ENCODE measurements at regions not wholly inside any gene's neighbourhood (a gene's known extent, or its start where the extent isn't known, plus 50 kb on each side); places are given as distances from the start of the nearest gene placed in this dataset.
A peak's percentile ranks its signal among the peaks of the same experiment; 100 is the strongest.

GRCh38 chr7:16084875-16085274, 336.5 kb downstream of the CRPPA start:
- DNase-seq: no peak

- DNase-seq: no peak
Measured at GRCh38 chr7:16084370-16084769, 337.0 kb downstream of the CRPPA start.

DNA sequence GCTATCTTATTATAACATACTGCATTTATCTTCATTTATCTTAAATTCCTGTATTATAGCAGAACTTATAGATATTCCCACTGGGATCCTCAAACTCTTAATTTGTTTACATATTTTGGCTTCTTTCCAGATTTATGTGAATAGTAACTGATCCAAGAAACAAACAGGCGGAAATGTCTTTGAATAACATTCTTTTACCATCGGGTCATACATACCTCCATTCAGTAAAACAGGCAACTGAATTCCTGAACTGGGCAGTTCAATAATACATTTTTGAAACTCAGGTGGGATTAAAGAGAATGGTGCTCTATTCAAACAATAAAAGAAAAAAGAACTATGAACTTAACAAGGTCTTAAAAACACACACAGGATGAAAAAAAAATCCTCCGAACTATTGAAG, 337.4 kb downstream of the CRPPA start:
- no peak for DNase-seq

DNA sequence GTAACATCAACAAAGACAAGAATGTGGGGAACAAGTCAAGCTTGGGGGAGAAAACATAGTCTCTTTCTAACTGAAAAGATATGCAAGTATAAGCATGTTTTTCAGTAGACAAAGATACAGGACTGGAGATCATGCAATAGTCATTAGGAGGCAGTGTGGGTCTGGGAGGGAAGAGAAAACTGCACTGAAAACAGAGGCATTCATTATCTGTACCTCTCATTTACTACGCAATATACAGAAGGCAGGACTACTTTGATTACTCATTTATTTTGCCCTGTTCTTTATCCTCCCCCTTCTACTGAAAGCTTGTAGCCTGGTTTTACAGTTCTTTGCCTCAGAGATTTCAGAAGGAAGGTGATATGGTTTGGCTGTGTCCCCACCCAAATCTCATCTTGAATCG, 341.2 kb downstream of the CRPPA start:
- DNase-seq: no peak

DNA sequence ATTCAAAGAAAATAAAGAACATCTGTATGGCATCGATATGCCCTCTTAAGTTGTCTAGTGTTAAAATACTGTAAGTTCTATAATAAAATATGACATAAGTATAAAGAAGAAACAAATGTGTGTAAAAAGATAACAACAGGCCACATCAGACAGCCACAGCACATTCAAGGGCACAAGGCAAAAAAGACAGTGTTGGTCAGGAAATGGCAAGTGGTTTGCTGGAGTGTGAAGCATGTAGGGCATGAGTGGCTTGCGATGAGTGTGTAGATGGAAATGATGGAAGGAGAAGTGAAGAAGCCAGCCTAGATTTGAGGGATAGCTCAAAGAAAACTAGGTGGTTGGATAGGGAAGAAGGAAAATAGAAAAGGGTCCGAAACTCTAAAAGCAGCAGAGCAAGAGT, 341.6 kb downstream of the CRPPA start:
- no peak for DNase-seq

DNA sequence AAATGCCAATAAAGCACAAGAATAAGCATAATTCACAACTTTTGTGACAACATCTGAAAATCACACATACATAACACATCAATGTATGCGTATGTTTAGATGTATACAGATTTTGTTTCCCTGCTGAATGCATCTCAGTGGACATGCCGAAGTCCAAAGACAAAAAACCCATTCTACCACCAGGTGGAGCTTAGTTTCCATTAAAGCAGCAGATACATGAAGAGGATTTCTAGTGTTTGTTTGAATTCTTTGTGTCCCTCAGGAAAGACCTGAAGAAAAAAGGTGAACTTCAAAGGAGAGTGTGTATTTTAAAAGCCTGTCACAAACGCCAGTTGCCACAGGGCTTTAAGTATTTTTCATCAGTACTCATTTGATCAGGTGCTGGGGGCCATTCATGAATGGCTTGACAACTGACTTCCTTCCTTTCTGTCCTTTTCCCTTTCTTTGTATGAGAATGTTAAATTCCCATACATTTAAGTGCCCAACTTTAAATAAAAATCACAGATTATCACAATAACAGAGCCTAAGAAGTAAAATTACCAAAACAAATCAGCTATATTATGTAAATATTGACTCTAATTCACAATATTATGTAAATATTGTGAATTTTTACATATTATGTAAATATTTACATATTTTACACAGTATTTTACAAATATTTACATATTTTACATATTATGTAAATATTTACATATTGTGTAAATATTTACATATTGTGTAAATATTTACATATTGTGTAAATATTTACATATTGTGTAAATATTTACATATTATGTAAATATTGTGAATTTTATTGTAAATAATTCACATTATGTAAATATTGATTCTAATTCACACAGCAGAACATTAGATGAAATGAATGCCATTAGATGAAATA, 343.0 kb downstream of the CRPPA start:
- peak; percentile 37 to 42 for DNase-seq

- DNase-seq: peak; percentile 42 to 53
Measured at GRCh38 chr7:16071246-16071857, 350.0 kb downstream of the CRPPA start.

- no peak for DNase-seq
Measured at GRCh38 chr7:16070806-16071205, 350.5 kb downstream of the CRPPA start.

GRCh38 chr7:16069998-16070397, 351.3 kb downstream of the CRPPA start:
- no peak for DNase-seq

DNA sequence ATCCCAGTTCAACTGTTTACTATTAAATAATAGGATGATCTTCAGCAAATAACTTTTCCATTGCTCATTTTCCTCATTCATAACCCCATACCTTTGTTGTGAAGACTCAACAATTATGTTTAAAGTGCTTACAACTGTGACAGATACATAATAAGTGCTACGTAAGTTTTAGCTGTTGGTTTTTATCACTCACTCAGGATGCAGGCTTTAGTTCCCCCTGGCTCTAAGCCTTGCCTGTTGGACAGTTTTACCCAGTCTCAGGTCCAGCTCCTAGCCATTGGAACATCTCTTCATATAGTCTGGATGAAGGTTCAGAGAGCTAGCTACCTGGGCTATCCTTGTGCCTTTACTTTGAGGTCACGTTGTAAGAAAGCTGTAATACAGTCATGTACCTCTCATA, 353.2 kb downstream of the CRPPA start:
- no peak for DNase-seq

DNA sequence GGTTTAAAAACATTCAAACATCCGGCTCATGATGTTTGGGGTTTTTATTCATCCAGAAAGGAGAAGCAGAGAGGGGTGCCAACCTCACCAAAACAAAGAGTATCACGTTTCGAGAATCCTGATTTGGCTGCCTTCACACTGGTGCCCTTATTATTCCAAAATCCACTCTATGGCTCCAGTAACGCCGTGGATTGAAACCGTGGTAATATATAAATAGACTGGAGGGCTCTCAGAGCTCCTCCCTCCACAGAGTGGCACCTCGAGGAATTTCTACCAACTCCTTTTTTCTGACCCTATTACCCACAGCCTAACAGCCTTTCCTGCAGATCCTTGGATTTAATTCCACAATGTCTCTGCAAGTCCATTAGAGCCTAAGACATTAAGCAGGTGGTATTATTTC, 353.6 kb downstream of the CRPPA start:
- DNase-seq: no peak

DNA sequence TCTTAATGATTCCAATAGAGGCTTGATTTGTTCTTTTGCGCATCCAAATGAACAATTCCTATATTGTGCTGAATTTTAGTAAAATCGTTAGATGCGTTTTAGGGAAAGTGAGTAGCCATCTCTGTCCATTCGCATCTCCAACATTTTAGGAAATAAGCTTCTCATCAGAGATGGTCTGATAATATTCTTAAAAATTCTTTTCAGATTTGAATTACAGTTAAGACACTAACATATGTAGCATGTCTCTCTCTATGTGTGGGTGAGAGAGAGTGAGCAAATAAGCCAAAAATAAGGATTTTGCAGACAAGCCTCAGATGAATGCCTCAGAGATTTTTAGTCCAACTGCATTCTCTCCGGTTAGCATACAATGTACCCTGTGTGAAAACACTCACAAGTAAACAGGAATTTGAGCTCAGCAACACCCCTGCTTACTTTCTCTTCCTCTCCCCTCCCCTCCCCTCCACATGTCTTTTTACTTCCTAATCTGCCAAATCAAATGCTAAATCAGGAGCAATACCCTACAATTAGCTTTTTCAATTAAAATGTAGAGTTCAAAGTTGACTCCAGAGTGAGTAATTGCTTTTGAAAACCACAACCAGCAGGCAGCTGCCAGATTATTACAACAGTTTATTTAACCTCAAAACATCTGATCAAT, 354.4 kb downstream of the CRPPA start:
- DNase-seq: no peak

GRCh38 chr7:16065939-16066338, 355.4 kb downstream of the CRPPA start:
- DNase-seq: no peak

DNA sequence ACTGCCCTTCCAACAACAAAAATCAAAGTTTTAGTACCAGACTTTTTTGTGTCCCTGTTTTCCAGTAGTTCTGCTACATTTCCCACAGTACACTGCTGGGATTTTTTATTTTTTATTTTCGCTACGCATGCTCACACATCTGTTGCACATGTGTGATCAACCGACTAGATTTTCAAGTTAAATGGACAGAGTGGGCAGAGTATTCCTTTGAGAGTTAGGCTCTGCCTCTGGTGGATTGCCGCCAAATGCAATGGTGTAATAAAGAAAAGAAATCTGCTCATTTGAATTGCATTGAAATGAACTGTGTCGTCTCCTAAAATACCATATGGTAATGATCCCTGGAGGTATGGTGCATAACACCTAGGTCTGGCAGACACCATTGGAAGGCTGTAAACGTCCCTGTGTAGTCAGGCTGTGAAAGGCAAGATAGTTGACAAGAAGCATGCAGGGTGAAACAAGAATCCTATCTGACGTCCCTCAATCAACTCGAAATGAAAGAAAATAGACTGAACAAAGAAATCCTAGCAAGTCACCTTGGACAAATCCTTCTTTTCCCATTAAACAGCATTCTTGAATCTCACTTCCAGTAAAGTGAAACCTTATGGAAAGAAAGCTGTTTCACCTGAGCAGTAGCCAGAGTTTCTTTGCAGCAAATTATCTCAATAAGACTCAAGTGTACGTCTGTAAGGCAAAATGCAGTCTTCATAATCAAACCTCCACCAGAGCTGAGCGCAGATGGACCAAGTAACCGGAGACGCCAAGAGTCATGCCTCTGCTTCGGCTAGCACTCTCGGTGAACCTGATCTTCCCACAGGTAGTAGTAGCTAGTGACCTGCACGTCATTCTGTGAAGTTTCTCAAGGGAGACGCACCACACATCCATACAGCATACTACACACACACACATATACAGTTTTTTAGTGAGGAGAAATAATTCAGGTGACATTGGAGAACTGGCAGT, 357.3 kb downstream of the CRPPA start:
- DNase-seq: no peak

DNA sequence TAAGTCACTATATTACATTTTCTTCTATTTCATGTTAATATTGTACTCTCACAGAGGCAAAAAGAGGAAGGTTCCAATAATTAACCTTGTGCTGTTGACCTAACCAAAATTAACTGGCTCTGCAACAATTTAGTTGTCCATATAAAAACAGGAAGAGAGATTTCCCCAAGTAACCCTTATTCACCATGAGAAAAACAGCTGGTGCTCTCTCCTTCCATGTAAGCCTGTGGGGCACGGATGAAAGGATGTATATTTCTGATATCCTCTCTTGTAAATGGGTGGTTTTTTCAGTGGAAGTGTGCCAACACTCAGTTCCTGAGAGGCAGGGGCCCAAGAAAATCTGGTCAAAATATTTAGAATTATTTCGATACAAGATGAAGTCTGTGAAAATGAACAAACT, 358.1 kb downstream of the CRPPA start:
- no peak for DNase-seq

GRCh38 chr7:16062269-16062668, 359.1 kb downstream of the CRPPA start:
- no peak for DNase-seq

GRCh38 chr7:16061630-16062029, 359.7 kb downstream of the CRPPA start:
- DNase-seq: no peak

DNA sequence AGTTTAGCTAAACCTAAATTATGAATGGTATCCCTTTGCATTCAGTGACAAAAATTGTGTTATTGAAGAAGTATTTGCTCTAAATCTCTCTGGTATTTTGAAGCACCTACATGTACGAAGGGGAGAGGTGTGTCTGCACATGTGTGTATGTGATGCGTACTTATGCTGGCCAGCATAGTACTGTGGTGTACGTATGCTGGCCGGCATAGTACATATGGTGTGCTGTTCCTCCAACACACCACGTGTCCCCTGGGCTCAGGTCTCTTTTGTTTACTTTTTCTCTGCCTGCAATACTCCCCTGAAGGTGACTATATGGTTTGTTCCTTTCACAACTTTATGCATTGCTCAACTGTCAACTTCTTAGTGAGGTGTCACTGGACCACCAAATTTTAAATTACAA, 360.3 kb downstream of the CRPPA start:
- DNase-seq: no peak

DNA sequence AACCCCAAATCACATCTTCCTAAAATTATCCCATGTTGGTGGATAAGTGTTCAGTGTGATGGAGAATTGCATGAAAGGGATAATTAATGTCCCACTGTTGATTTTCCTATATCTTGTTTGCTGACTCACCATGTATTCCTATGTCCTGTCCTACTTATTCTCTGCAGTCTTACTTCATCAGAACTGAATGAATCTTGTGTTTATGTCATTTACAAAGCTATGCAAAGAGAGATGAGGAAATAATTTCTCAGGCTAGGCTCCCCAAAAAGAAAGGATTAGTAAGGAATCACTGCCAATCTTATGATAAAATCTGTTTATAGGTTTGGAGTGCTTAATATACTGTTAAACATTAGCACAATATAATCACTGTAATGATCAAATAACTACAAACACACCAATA, 360.8 kb downstream of the CRPPA start:
- no peak for DNase-seq

GRCh38 chr7:16055263-16055976, 365.9 kb downstream of the CRPPA start:
- DNase-seq: no peak

DNA sequence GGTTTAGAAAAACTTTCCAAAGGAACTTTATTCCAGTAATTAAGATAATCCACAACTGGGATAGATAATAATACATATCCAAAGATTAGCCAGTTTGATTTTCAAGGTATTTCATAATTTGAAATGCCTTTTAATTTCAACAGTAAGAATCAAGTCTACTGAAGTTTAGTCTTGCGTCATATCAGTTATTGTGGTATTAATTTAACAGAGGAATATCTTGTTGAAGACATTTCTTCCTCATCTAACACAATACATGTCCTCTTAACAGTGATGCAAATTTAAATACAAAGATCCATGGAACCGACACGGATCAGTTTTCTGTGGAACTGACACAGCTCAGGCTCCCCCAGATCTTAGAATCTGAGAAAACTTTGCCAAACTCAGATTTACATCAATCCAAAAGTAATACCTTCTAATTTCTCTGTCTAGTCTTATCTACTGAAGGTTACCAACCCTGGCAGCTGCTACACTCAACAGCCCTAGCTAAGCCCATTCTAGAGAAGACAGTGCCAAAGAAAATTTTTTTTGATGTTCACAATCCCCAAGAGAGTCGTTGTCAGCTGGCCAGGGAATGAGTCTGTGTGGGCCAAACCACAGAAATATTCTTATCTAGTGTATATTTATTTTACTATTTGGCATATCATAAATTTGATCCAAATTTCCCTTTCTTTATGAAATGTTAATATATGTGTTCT, 365.2 kb upstream of the MEOX2 start:
- DNase-seq: no peak

DNA sequence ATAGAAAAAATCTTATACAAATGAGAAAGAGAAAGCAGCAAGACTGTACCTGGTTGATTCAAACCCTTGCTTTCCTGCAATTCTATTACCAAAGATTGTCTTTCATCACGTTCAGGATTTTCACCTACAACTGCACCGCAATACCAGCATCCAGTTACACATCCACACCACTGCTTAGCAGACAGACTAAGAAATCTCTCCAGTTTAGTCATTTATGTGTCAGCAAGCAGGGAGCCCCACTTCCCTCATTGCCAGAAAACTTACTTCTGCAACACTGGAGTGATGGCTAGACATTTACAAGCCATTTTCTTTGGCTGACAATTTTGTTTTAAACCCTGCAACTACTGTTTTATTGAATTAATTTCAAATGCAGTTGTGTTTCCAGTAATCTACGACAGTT, 359.6 kb upstream of the MEOX2 start:
- no peak for DNase-seq

All from NCI-H1930 (cell line).